Skeletal muscle tissue (tissue), 3 donors: ENCODE measurements at regions not wholly inside any gene's neighbourhood (a gene's known extent, or its start where the extent isn't known, plus 50 kb on each side); places are given as distances from the start of the nearest gene placed in this dataset.

Experiments used
- H3K27ac ChIP-seq: one replicate; pipeline ENCODE4 v1.7.0; 2013; ENCODE audit warnings: mild to moderate bottlenecking, low read depth, low read length, inconsistent platforms
- H3K27me3 ChIP-seq, 3 donors: one replicate each; pipeline ENCODE4 v1.7.0; 2013; ENCODE audit warnings: low read length in 3 of 3; ENCODE audit not compliant: control insufficient read depth in 3 of 3, insufficient read depth in 3 of 3
- H3K36me3 ChIP-seq, 3 donors: one replicate each; pipeline ENCODE4 v1.7.0; 2013; ENCODE audit warnings: low read length in 3 of 3; ENCODE audit not compliant: control insufficient read depth in 3 of 3, insufficient read depth in 3 of 3
- H3K4me1 ChIP-seq, 3 donors: one replicate each; pipeline ENCODE4 v1.7.0; 2013; ENCODE audit warnings: low read length in 3 of 3, mild to moderate bottlenecking in 3 of 3; ENCODE audit not compliant: control insufficient read depth in 3 of 3, insufficient read depth in 3 of 3
- H3K4me3 ChIP-seq, 3 donors: one replicate each; pipeline ENCODE4 v1.7.0; 2013; ENCODE audit warnings: low read length in 3 of 3
- H3K9ac ChIP-seq, 3 donors: one replicate each; pipeline ENCODE4 v1.7.0; 2013; ENCODE audit warnings: low read length in 3 of 3, mild to moderate bottlenecking in 3 of 3, moderate library complexity in 2 of 3, low read depth in 1 of 3
- H3K9me3 ChIP-seq, 3 donors: one replicate each; pipeline ENCODE4 v1.7.0; 2013; ENCODE audit warnings: low read length in 3 of 3; ENCODE audit not compliant: control insufficient read depth in 3 of 3
- donor health status: Osteomylitis.

DNA sequence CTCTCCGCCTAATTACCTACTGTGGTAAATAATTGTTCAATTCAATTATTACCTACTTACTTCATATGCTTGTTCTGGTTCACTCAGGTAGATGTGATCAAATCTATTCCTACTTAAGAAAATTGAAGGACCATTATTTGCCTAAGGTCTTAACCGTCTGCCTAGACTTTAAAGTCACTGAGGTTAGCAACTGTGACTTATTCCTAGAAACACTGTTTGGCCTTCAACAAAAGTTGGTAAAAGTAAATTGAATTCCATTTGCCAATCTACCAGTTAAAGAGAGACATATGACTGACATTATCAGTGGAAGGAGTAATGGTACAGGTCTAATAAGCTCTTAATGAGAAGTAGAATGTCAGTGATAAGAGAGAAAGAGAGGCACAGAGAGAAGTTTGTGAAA is 491.5 kb downstream of the NYAP2 start:
- H3K27me3 ChIP-seq, result no peaks in the 10 kb centered on the region
- H3K27ac ChIP-seq, result no peak overlapping the region
- no peak overlapping the region for H3K4me3 ChIP-seq
- H3K9ac ChIP-seq, result no peak overlapping the region
- H3K4me1 ChIP-seq, result peaks cover 0 to 7% (median 5%) of the 10 kb centered on the region in 3 donors
- no peaks in the 10 kb centered on the region for H3K36me3 ChIP-seq
- H3K9me3 ChIP-seq, result no peaks in the 10 kb centered on the region

DNA sequence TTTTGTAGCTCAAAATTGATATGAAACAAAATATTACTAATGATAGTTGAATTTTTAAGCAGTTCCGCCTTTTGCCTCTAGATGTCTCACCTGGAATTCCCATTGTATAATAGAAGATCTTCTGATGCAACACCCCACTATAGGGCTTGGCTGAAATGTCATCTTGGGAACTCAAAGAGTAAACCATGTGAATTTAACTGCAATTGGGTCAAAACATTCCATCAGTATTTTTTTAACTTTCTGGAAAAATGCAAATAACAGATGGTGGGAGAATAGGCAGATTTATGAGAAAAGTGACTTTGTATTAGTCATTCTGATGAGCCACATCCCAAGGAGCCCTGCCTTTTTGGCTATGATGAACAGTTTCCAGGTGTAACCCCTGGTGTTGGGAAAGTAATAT is 489.9 kb downstream of the NYAP2 start:
- Histone ChIP-seq H3K9ac (no peak overlapping the region), H3K27ac (no peak overlapping the region), H3K9me3 (no peaks in the 10 kb centered on the region)

DNA sequence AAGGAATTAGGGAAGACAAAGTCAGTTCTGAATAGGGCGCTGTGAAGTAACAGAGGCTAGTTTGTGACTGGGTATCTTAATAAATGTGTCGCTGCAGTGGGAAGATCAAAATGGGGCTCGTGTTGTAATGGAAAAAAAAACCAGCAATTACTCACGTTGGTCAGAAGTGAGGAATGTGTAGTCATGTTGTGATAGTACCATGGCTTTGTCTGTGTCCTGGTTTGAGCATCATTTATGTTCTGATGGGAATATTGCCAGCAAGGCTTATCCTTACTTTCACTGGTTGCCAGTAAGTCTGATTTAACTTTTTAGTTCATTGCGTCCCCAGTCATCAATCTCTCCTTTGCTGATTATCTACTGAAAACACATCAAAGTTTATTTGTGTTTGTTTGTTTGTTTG is 467.6 kb downstream of the NYAP2 start:
- H3K4me3 ChIP-seq, result no peak overlapping the region
- no peak overlapping the region for H3K27ac ChIP-seq
- no peaks in the 10 kb centered on the region for H3K4me1 ChIP-seq
- no peaks in the 10 kb centered on the region for H3K36me3 ChIP-seq
- no peaks in the 10 kb centered on the region for H3K27me3 ChIP-seq
- no peak overlapping the region for H3K9ac ChIP-seq
- H3K9me3 ChIP-seq, result no peaks in the 10 kb centered on the region

More for the DNA sequence above, 489.9 kb downstream of the NYAP2 start:
- Histone ChIP-seq H3K4me3 (no peak overlapping the region), H3K36me3 (no peaks in the 10 kb centered on the region), H3K4me1 (peaks cover 0 to 4% (median 0%) of the 10 kb centered on the region in 3 donors), H3K27me3 (no peaks in the 10 kb centered on the region)

DNA sequence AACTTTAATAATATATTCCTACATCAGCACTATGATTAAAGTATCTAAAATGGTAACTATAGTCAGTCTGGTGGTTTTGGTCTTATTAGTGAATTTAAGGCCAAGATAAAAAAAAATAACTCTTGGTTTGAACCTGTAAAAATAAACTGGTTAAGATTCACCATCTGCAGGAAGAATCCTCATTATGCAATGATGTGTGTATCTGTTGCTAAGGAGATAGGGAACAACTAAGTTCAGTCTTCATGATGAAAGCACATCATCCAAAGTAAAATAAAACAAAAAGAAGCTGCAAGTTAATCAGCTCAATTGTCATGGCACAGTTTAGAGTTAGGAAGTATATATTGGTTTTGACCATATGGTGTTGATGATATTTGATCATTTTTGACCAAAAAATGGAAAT is 466.0 kb downstream of the NYAP2 start:
- Histone ChIP-seq H3K36me3 (no peaks in the 10 kb centered on the region), H3K4me3 (no peak overlapping the region), H3K9me3 (no peaks in the 10 kb centered on the region), H3K27ac (no peak overlapping the region), H3K27me3 (no peaks in the 10 kb centered on the region), H3K4me1 (no peaks in the 10 kb centered on the region), H3K9ac (no peak overlapping the region)

DNA sequence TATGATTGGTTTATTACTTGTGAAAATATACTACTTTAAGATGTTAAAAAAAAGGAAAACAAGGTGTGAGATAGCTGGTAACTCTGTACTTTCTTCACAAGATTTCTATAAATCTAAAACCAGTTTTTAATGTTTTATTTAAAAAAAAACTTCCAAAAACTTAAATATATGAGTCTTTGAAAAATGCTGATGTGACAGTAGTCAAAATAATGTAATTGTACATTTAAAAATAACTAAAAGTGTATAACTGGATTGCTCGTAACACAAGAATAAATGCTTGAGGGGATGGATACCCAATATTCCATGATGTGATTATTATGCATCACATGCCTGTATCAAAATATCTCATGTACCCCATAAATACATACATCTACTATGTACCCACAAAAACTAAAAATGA is 464.9 kb downstream of the NYAP2 start:
- no peak overlapping the region for H3K9ac ChIP-seq
- H3K4me1 ChIP-seq, result no peaks in the 10 kb centered on the region
- H3K9me3 ChIP-seq, result no peaks in the 10 kb centered on the region
- H3K4me3 ChIP-seq, result no peak overlapping the region
- H3K36me3 ChIP-seq, result no peaks in the 10 kb centered on the region
- no peaks in the 10 kb centered on the region for H3K27me3 ChIP-seq
- no peak overlapping the region for H3K27ac ChIP-seq

DNA sequence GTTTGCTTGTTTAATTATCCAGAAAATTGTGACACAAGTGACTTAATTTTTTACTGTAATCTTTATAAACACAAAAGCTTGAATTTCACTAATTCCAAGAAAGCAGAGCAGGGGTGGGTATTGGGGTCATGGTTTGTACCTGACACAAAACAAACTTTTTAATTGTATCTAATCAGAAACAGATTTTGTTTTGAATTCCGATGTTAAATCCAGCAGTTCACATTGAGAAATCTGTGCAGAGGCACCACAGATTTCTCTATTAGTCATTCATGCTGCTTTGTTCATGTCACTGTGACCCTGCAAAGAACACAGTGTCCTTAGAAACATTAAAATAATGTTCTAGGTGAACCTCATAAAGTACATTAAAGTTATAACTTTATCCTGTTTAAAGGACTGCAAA is 443.4 kb downstream of the NYAP2 start:
- Histone ChIP-seq H3K4me1 (no peaks in the 10 kb centered on the region), H3K9me3 (no peaks in the 10 kb centered on the region), H3K4me3 (no peak overlapping the region), H3K27ac (no peak overlapping the region), H3K36me3 (no peaks in the 10 kb centered on the region), H3K9ac (no peak overlapping the region), H3K27me3 (no peaks in the 10 kb centered on the region)

DNA sequence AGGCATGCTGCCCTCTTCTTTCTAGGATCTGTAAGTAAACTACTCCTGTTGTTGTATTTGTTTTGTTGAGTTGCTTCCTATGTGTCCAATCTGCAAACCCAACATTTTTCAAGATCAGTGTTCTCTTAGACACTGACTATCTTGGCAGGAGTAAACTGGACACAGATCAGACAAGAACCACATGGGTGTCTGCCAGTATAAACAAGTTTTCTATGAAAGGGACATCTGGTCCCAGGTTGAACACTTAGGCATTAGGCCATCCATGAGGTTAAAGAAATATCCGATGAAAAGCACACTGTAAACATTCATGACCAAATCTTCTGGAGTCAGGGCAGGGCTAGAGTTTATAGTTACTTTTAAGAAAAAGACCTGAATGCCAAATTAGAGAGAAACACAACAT is 441.8 kb downstream of the NYAP2 start:
- no peaks in the 10 kb centered on the region for H3K4me1 ChIP-seq
- H3K9me3 ChIP-seq, result no peaks in the 10 kb centered on the region
- no peak overlapping the region for H3K9ac ChIP-seq
- no peak overlapping the region for H3K27ac ChIP-seq
- no peaks in the 10 kb centered on the region for H3K27me3 ChIP-seq
- H3K36me3 ChIP-seq, result no peaks in the 10 kb centered on the region
- H3K4me3 ChIP-seq, result no peak overlapping the region

DNA sequence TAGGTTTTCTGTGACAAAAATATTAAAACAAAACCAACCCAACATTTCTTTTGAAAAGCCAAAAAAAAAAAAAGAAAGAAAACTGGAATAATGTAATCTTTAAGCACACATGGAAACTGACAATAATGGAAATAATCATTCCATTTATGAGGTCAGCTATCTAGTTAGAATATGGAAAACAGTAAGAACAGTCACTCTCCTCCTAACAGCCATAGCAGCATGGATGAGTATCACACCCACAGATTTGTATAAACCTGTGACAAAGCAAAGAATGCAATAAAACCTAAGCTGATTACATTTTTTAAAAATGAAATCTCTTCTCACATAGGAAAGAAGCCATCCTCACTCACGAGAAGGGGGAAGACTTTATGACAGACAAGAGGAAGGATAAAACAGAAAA is 437.8 kb downstream of the NYAP2 start:
- Histone ChIP-seq H3K4me1 (no peaks in the 10 kb centered on the region), H3K4me3 (no peak overlapping the region), H3K9ac (no peak overlapping the region), H3K9me3 (no peaks in the 10 kb centered on the region), H3K36me3 (no peaks in the 10 kb centered on the region), H3K27me3 (no peaks in the 10 kb centered on the region), H3K27ac (no peak overlapping the region)

DNA sequence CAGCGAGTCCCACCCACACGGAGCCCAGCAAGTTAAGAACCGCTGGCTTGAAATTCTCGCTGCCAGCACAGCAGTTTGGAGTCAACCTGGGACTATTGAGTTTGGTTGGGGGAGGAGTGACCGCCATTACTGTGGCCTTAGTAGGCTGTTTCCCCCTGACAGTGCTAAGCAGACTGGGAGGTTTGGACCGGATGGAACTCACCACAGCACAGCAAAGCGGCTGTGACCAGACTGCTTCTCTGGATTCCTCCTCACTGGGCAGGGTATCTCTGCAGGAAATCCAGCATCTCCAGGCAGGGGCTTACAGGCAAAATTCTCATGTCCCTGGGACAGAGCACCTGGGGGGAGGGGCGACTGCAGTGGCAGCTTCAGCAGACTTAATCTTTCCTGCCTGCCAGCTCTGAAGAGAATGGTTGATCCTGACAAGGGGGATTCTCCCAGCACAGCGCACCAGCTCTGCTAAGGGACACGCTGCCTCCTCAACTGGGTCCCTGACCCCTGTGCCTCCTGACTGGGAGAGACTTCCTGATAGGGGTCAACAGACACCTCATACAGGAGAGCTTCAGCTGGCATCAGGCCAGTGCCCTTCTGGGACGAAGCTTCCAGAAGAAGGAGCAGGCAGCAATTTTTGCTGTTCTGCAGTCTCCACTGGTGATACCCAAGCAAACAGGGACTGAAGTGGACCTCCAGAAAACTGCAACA is 425.4 kb downstream of the NYAP2 start:
- H3K27me3 ChIP-seq, result no peaks in the 10 kb centered on the region
- no peak overlapping the region for H3K4me3 ChIP-seq
- H3K9ac ChIP-seq, result no peak overlapping the region
- no peaks in the 10 kb centered on the region for H3K36me3 ChIP-seq
- no peaks in the 10 kb centered on the region for H3K9me3 ChIP-seq
- peaks cover 0 to 11% (median 0%) of the 10 kb centered on the region in 3 donors for H3K4me1 ChIP-seq
- no peak overlapping the region for H3K27ac ChIP-seq

DNA sequence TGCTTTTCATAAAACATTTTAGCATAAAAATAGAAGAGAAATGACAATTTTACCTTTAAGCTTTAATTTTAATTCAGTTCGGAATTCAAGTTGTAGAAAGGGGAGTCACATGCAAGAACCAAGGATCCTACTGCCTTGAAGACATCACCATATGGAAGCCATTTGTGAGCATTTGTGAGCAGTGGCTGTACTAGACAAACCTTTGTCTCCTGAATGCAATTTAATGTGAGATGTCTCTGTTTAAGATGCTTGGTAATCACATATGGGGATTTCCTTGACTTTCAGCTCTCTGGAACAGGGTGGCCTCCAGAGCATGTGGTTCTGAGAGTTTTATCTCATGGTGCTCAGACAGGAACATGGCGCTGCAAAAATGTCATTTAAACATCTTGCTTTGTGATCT is 421.8 kb downstream of the NYAP2 start:
- Histone ChIP-seq H3K4me1 (peaks cover 0 to 11% (median 0%) of the 10 kb centered on the region in 3 donors), H3K36me3 (no peaks in the 10 kb centered on the region), H3K9ac (no peak overlapping the region), H3K4me3 (no peak overlapping the region), H3K27ac (no peak overlapping the region), H3K27me3 (no peaks in the 10 kb centered on the region), H3K9me3 (no peaks in the 10 kb centered on the region)
